SK-N-SH (cell line): ENCODE measurements at regions not wholly inside any gene's neighbourhood (a gene's known extent, or its start where the extent isn't known, plus 50 kb on each side); places are given as distances from the start of the nearest gene placed in this dataset.

ENCODE experiments used
- CHD2 ChIP-seq: fragments of 150-350 bp; IDR thresholded peaks from 2 replicates; pipeline ENCODE4 v1.6.1; 2018; ENCODE audit warnings: low read length; ENCODE audit not compliant: partially characterized antibody
- ELF1 ChIP-seq: IDR thresholded peaks from 2 replicates; pipeline ENCODE4 v1.4.0; 2012
- FOXM1 ChIP-seq: IDR thresholded peaks from 2 replicates; pipeline ENCODE4 v1.4.0; 2012; ENCODE audit warnings: low read depth, mild to moderate bottlenecking
- RFX5 ChIP-seq: IDR thresholded peaks from 2 replicates; pipeline ENCODE4 v1.6.1; 2012; ENCODE audit warnings: mild to moderate bottlenecking, improper control_type of control experiment, low read length
- SIN3A ChIP-seq: IDR thresholded peaks from 2 replicates; pipeline ENCODE4 v1.6.1; 2012; ENCODE audit warnings: low read depth, mild to moderate bottlenecking, low read length, moderate library complexity, borderline replicate concordance
- TAF1 ChIP-seq: IDR thresholded peaks from 2 replicates; pipeline ENCODE4 v1.6.1; 2012; ENCODE audit warnings: low read depth, mild to moderate bottlenecking, low read length, moderate library complexity, borderline replicate concordance
- YY1 ChIP-seq: IDR thresholded peaks from 2 replicates; pipeline ENCODE4 v1.4.0; 2012; ENCODE audit warnings: low read depth, mild to moderate bottlenecking
- TF ChIP-seq, protein P1 (sequence below): IDR thresholded peaks from 2 replicates; pipeline ENCODE4 v1.6.1; 2012; ENCODE audit warnings: mild to moderate bottlenecking, low read depth, low read length, moderate library complexity
- TF ChIP-seq, protein P2 (sequence below): IDR thresholded peaks from 2 replicates; pipeline ENCODE4 v1.4.0; 2012; ENCODE audit warnings: low read depth
- TF ChIP-seq, protein P3 (sequence below): fragments of 200-600 bp; sonication (generic); IDR thresholded peaks from 2 replicates; pipeline ENCODE4 v1.6.1; 2017; ENCODE audit warnings: antibody characterized with exemption, mild to moderate bottlenecking, moderate library complexity
- TF ChIP-seq, protein P4 (sequence below): IDR thresholded peaks from 2 replicates; pipeline ENCODE4 v1.4.0; 2012; ENCODE audit warnings: low read depth, borderline replicate concordance

DNA sequence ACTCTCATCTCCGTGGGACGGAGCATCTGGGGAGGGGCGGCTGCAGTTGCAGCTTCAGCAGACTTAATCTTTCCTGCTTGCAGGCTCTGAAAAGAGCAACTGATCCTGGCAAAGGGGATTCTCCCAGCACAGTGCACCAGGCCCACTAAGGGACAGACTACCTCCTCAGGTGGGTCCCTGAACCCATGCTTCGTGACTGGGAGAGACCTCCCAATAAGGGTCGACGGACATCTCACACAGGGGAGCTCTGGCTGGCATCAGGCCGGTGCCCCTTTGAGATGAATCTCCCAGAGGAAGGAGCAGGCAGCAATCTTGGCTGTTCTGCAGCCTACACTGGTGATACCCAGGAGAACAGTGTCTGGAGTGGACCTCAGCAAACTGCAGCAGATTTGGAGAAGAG is 303.3 kb upstream of the FGF16 start:
- TF ChIP-seq, protein P1, sequence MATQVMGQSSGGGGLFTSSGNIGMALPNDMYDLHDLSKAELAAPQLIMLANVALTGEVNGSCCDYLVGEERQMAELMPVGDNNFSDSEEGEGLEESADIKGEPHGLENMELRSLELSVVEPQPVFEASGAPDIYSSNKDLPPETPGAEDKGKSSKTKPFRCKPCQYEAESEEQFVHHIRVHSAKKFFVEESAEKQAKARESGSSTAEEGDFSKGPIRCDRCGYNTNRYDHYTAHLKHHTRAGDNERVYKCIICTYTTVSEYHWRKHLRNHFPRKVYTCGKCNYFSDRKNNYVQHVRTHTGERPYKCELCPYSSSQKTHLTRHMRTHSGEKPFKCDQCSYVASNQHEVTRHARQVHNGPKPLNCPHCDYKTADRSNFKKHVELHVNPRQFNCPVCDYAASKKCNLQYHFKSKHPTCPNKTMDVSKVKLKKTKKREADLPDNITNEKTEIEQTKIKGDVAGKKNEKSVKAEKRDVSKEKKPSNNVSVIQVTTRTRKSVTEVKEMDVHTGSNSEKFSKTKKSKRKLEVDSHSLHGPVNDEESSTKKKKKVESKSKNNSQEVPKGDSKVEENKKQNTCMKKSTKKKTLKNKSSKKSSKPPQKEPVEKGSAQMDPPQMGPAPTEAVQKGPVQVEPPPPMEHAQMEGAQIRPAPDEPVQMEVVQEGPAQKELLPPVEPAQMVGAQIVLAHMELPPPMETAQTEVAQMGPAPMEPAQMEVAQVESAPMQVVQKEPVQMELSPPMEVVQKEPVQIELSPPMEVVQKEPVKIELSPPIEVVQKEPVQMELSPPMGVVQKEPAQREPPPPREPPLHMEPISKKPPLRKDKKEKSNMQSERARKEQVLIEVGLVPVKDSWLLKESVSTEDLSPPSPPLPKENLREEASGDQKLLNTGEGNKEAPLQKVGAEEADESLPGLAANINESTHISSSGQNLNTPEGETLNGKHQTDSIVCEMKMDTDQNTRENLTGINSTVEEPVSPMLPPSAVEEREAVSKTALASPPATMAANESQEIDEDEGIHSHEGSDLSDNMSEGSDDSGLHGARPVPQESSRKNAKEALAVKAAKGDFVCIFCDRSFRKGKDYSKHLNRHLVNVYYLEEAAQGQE: no peak
- TF ChIP-seq, protein P2, sequence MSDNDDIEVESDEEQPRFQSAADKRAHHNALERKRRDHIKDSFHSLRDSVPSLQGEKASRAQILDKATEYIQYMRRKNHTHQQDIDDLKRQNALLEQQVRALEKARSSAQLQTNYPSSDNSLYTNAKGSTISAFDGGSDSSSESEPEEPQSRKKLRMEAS: no peak
- TF ChIP-seq RFX5: no peak
- TF ChIP-seq YY1: no peak
- TF ChIP-seq FOXM1: no peak
- TF ChIP-seq, protein P3, sequence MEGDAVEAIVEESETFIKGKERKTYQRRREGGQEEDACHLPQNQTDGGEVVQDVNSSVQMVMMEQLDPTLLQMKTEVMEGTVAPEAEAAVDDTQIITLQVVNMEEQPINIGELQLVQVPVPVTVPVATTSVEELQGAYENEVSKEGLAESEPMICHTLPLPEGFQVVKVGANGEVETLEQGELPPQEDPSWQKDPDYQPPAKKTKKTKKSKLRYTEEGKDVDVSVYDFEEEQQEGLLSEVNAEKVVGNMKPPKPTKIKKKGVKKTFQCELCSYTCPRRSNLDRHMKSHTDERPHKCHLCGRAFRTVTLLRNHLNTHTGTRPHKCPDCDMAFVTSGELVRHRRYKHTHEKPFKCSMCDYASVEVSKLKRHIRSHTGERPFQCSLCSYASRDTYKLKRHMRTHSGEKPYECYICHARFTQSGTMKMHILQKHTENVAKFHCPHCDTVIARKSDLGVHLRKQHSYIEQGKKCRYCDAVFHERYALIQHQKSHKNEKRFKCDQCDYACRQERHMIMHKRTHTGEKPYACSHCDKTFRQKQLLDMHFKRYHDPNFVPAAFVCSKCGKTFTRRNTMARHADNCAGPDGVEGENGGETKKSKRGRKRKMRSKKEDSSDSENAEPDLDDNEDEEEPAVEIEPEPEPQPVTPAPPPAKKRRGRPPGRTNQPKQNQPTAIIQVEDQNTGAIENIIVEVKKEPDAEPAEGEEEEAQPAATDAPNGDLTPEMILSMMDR: no peak
- TF ChIP-seq ELF1: no peak
- TF ChIP-seq, protein P4, sequence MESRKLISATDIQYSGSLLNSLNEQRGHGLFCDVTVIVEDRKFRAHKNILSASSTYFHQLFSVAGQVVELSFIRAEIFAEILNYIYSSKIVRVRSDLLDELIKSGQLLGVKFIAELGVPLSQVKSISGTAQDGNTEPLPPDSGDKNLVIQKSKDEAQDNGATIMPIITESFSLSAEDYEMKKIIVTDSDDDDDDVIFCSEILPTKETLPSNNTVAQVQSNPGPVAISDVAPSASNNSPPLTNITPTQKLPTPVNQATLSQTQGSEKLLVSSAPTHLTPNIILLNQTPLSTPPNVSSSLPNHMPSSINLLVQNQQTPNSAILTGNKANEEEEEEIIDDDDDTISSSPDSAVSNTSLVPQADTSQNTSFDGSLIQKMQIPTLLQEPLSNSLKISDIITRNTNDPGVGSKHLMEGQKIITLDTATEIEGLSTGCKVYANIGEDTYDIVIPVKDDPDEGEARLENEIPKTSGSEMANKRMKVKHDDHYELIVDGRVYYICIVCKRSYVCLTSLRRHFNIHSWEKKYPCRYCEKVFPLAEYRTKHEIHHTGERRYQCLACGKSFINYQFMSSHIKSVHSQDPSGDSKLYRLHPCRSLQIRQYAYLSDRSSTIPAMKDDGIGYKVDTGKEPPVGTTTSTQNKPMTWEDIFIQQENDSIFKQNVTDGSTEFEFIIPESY: no peak
- no peak for TF ChIP-seq CHD2
- TF ChIP-seq SIN3A: no peak
- TF ChIP-seq TAF1: no peak
